ENCODE measurements at regions not wholly inside any gene's neighbourhood (a gene's known extent, or its start where the extent isn't known, plus 50 kb on each side); places are given as distances from the start of the nearest gene placed in this dataset.

DNA sequence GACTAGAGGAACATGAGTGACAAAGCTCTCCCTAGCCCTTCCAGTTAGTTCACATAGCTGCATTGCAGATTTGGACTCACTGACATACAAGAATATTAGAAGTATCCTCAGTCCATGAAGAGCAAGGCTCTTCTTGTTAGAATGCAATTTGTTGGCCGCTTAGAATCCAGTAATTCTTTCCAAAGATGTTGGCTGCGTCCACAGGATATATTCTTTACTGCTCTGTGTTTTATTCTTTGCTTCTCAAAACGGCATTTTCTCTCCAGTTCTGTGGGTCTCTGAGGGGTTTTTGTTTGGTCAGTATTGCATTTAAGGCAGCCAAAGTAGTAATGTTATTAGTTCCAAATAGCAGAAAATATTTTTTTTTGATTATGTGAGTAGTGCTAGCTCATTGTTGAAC, 588.6 kb downstream of the DNAJB9 start:
- DNase-seq: peak; percentile 28

GRCh38 chr7:109176661-109177060, 607.0 kb downstream of the DNAJB9 start:
- DNase-seq: no peak

GRCh38 chr7:109178342-109178741, 608.7 kb downstream of the DNAJB9 start:
- no peak for DNase-seq

DNA sequence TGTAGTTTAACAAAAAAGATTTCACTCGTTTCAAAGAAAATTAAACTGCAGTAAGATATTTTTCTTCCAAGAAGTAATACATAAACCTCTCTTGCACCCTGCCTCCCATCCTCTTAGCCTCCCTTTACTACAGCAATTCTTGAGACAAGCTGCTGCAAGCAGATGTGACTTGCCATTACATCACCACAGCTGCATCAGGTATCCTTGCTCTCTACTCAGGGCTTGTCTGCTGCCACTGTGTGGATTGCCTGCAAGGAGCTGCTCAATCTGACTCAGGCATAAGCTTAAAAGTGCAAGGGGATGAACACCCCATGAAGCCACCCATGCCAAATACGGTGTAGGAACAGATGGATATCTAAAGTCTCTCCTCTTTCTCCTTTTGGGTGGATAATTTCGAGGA, 609.9 kb downstream of the DNAJB9 start:
- no peak for DNase-seq

- DNase-seq: no peak
These were observed 621.2 kb downstream of the DNAJB9 start for GRCh38 chr7:109190766-109191398.

DNA sequence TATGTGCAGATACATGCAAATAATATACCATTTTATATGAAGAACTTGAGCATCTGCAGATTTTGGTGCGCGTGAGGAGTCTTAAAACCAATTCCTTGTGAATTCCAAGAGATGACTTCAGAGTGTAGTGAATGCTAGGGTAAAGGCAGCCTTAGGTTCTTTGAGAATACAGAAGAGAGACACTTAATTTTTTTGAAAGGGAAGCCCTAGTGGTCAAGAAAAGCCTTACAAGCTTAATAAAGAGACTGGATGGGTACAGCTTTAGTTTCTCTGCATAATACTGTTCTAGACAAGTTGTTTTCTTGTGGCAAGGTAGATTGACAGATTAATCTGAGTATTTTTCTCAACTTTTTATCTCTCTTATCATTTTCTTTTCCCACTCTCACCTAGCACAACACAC, 636.5 kb downstream of the DNAJB9 start:
- DNase-seq: no peak

- peak; percentile 17 for DNase-seq
These were observed 643.4 kb downstream of the DNAJB9 start for GRCh38 chr7:109213081-109213480.

- no peak for DNase-seq
These were observed 645.7 kb downstream of the DNAJB9 start for GRCh38 chr7:109215341-109215740.

DNA sequence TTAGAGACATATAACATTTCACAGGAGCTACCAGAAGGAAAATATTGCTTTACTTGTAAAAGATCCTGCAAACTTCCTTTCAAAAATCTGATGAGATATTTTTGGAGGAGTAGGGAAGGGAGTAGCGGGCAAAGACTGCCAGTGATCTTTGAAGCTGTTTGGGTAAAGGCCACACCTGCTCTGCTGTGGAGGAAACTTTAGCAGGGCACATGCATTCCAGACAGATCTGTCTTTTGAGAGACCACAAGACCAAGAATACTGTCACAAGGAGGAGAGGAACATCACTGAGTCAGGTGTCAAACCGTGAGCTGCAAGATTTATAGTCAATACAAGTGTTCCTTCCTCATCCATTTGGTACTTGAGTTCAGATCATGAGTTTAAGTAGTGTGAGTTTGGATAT, 654.4 kb downstream of the DNAJB9 start:
- DNase-seq: no peak

DNA sequence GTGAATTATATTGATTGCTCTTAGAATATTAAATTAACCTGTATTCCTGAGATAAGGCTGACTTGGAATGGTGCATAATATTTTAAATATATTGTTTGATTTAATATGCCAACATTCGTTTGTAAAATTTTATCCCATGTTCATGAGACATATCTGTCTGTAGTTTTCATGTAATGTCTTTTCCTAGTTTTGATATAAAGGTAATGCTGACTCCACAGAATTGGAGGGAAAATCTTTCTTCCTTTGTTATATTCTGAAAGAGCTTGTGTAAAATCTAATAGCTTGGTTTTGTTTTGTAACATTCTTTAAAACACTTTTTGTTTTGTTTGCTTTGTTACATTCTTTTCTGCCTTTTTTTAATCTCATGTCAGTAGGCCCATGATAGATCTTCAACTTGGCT, 657.0 kb downstream of the DNAJB9 start:
- no peak for DNase-seq

DNA sequence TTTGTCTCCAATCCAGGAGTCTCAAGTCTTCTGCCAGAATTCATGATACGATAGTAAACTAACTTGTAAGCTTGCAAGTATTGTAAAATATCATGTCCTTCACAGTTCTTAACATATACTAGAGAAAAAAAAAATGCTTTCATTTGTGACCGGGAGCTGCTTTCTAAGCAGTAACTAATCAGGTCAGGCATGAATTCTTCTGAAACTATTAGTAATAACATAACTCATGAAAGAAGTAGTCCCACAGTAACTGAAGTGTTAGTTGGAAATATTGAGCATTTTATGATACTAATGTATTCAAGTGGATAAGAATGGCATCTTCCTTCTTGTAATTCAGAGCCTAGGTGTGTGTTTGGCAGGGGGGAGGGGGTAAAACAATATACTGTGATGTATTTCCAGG, 665.6 kb downstream of the DNAJB9 start:
- DNase-seq: no peak

- DNase-seq: no peak
These were observed 676.8 kb downstream of the DNAJB9 start for GRCh38 chr7:109246330-109247077.

GRCh38 chr7:109256762-109257560, 687.3 kb downstream of the DNAJB9 start:
- no peak for DNase-seq

DNA sequence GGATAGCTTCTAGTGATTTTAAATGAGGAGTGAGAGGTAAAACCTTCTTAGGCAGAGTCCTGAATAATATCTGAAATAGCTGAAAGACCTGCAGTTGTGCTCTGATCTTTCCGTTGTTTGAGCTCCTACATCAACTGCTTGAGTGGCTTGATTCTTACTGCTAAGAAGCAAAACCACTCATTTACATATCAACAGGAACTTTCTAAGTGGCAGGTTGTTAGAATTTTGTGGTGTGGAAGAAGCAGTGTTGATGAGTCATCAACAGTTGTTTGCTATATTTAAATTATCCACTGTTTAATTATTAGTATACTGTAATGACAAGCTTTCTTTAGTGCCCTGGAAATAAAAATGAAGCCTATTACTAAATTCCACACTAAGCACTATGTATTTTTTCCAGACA, 689.5 kb downstream of the DNAJB9 start:
- DNase-seq: no peak

DNA sequence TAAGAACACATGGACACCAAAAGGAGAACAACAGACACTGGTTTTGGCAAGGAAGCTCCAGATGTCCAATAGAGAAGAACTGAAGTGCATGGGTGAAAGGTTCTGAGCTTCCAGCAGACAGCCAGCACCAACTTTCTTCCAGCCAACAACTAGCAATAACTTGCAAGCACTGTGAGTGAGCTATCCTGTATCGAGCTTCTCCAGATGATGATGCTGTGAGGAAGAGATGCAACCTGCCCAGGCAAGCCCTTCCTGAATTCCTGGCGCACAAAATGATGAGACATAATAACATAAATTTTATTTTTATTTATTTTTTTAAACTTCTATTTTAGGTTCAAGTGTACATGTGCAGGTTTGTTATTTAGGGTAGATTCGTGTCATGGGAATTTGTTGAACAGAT, 692.1 kb downstream of the DNAJB9 start:
- no peak for DNase-seq

DNA sequence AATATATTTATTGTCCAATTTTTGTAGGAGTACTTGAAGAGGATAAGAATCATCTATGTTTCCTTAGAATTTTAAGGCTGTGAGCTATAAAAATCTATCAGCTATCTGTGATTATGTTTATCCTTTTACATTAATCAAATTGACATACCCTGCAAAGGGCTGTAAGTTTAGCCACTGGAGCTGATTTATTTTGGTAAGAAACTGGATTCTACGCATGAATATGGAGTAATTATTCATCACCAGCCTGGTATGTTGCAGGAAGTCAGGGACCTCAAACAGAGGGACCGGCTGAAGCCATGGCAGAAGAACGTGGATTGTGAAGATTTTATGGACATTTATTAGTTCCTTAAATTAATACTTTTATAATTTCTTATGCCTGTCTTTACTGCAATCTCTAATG, 696.9 kb downstream of the DNAJB9 start:
- no peak for DNase-seq

DNA sequence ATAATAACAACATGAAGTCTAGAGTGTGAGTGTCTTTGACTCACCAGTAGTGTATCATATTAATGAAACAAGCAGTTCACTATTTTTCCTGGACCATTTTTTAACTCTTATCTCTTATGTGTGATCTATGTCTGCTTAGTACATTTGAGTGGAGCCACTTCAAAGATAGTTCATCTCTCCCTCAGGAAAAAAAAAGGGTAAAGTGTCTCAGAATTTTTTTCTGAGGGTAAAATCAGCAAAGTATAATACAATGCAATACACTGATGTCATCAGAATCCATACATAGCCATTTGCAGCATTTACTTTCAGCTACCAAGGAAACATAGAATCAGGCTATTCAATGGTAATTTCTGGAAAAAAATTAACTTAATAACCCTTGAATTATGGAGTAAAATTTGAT, 706.7 kb downstream of the DNAJB9 start:
- no peak for DNase-seq

DNA sequence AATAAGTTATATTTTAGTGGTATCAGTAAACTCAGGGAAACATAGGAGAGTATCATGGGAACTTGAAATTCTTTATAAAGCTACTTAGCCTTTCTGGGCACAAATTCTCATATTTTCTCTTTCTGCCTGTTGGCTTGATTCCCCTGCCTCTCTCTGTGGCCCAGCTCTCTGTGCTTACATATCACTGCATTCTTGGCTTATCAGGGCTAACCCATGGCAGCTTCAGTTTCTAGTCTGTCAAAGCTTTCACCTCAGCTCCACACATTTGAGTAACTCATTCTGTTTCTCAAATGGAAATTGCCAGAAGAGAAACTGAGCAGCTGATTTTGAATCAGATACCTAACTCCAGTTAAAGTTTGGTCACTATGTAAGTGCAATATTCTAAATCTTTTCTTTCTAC, 713.1 kb downstream of the DNAJB9 start:
- no peak for DNase-seq

- no peak for DNase-seq
These were observed 715.3 kb downstream of the DNAJB9 start for GRCh38 chr7:109284943-109285342.

- no peak for DNase-seq
These were observed 725.5 kb downstream of the DNAJB9 start for GRCh38 chr7:109295158-109295557.

DNA sequence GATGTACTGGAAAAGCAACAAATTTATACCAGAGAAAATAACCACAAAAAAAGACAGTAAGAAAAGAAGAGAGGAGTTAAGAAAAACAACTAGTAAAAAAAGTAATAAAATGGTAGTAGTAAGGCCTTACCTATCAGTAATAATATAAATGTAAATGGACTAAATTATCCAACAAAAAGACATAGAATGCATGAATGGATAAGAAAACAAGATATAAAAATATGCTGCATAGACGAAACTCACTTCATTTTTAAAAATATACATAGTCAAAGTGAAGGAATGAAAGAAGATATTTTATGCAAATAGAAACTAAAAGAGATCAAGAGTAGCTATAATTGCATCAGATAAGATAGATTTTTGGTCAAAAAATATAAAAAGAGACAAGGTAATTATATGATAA, 739.1 kb downstream of the DNAJB9 start:
- no peak for DNase-seq

DNA sequence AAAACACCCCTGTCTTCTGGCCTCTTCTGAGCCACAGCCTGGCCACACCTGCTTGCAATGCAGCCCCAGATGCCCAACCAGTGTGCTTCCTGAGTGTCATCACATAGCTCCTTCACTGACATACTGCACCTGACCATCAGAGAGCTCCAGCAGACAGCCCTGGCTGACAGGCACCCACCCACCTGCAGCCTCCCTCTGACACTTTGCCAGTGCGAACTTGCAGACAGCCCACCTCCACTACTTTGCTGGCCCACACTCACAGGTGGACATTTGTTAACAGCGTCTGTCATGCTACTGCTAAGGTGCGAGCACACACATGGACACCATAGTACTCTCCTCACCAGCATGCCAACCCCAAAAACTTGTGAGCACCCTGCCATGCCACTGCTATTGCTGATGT, 740.1 kb downstream of the DNAJB9 start:
- DNase-seq: no peak

DNA sequence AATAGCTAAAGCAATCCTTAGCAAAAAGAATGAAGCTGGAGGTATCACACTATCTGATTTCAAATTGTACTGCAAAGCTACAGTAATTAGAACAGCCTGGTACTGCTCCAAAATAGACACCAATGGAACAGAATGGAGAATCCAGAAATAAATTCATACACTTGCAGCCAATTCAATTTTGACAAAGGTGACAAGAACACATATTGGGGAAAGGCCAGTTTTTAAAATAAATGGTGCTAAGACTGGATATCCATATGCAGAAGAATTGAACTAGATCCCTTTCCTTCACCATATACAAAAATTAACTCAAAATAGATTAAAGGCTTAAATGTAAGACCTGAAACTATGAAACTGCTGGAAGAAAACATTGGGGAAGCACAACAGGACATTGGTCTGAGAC, 748.5 kb downstream of the DNAJB9 start:
- no peak for DNase-seq

GRCh38 chr7:109322833-109323232, 753.2 kb downstream of the DNAJB9 start:
- no peak for DNase-seq
